ENCODE measurements at regions not wholly inside any gene's neighbourhood (a gene's known extent, or its start where the extent isn't known, plus 50 kb on each side); places are given as distances from the start of the nearest gene placed in this dataset.
"Not testable (repeated sequence)": the region's sequence is repeated elsewhere in the genome, so short reads cannot be mapped to it uniquely, and the experiment has no call there.

- DNase-seq, result no peak
Observed at GRCh38 chr11:81966340-81966739, 767.3 kb downstream of the FAM181B start.

- peak; percentile 8 for DNase-seq
Observed at GRCh38 chr11:81963018-81963417, 770.6 kb downstream of the FAM181B start.

GRCh38 chr11:81960443-81960842 lies 773.2 kb downstream of the FAM181B start:
- no peak for DNase-seq

GRCh38 chr11:81959341-81959740 lies 774.3 kb downstream of the FAM181B start:
- no peak for DNase-seq

- DNase-seq, result not testable (repeated sequence)
Observed at GRCh38 chr11:81954301-81954700, 779.4 kb downstream of the FAM181B start.

GRCh38 chr11:81946831-81947230 lies 786.8 kb downstream of the FAM181B start:
- DNase-seq, result no peak

GRCh38 chr11:81942646-81943045 lies 791.0 kb downstream of the FAM181B start:
- DNase-seq, result no peak

- no peak for DNase-seq
Observed at GRCh38 chr11:81941998-81942397, 791.7 kb downstream of the FAM181B start.

- no peak for DNase-seq
Observed at GRCh38 chr11:81932303-81932702, 801.4 kb downstream of the FAM181B start.

GRCh38 chr11:81920205-81920604 lies 813.5 kb downstream of the FAM181B start:
- no peak for DNase-seq

GRCh38 chr11:81916451-81916850 lies 817.2 kb downstream of the FAM181B start:
- DNase-seq, result peak; percentile 35

- DNase-seq, result no peak
Observed at GRCh38 chr11:81915045-81915444, 818.6 kb downstream of the FAM181B start.

GRCh38 chr11:81913793-81914192 lies 819.9 kb downstream of the FAM181B start:
- DNase-seq, result no peak

GRCh38 chr11:81907996-81908395 lies 825.7 kb downstream of the FAM181B start:
- DNase-seq, result peak; percentile 49

- DNase-seq, result no peak
Observed at GRCh38 chr11:81899156-81899555, 834.5 kb downstream of the FAM181B start.

GRCh38 chr11:81897639-81898038 lies 836.0 kb downstream of the FAM181B start:
- DNase-seq, result peak; percentile 46

- DNase-seq, result no peak
Observed at GRCh38 chr11:81895258-81895657, 838.4 kb downstream of the FAM181B start.

- no peak for DNase-seq
Observed at GRCh38 chr11:81892770-81893635, 840.7 kb downstream of the FAM181B start.

- peak; percentile 5 for DNase-seq
Observed at GRCh38 chr11:81888391-81888790, 845.3 kb downstream of the FAM181B start.

- no peak for DNase-seq
Observed at GRCh38 chr11:81887671-81888070, 846.0 kb downstream of the FAM181B start.

- no peak for DNase-seq
Observed at GRCh38 chr11:81886406-81887075, 847.1 kb downstream of the FAM181B start.

- DNase-seq, result no peak
Observed at GRCh38 chr11:81874635-81875034, 859.0 kb downstream of the FAM181B start.

- DNase-seq, result no peak
Observed at GRCh38 chr11:81870815-81871214, 862.8 kb downstream of the FAM181B start.

- no peak for DNase-seq
Observed at GRCh38 chr11:81870066-81870412, 863.6 kb downstream of the FAM181B start.

Data from fibroblast of skin of right biceps (primary cell).